Mucosa of descending colon (tissue), 3 donors: ENCODE measurements at regions not wholly inside any gene's neighbourhood (a gene's known extent, or its start where the extent isn't known, plus 50 kb on each side); places are given as distances from the start of the nearest gene placed in this dataset.
A peak's percentile ranks its signal among the peaks of the same experiment; 100 is the strongest.

Source experiments
- ATAC-seq: fragments of 200-7000 bp; cut with Tn5 transposase; one replicate; pipeline ENCODE4 v1.9.1; 2020; ENCODE audit warnings: mild to moderate bottlenecking, moderate library complexity
- DNase-seq, 3 donors: peaks; one replicate each; pipeline ENCODE4 v3.0.0-alpha.2; 2020
- H3K36me3 ChIP-seq: fragments of 200-600 bp; one replicate; pipeline ENCODE4 v1.8.0; 2021; ENCODE audit warnings: low read depth, mild to moderate bottlenecking
- H3K4me1 ChIP-seq: fragments of 200-600 bp; one replicate; pipeline ENCODE4 v1.8.0; 2021; ENCODE audit warnings: low read depth, mild to moderate bottlenecking
- H3K4me3 ChIP-seq: fragments of 200-600 bp; one replicate; pipeline ENCODE4 v1.8.0; 2021; ENCODE audit warnings: mild to moderate bottlenecking
- H3K9me3 ChIP-seq: fragments of 200-600 bp; one replicate; pipeline ENCODE4 v1.8.0; 2021; ENCODE audit warnings: mild to moderate bottlenecking
- CTCF ChIP-seq: fragments of 200-600 bp; IDR thresholded peaks from one replicate; pipeline ENCODE4 v1.8.0; 2022; ENCODE audit warnings: antibody characterized with exemption, mild to moderate bottlenecking
- intact Hi-C, 2 donors: fragments of 100-400 bp; cut with DNase I in 1 of 2; cut with micrococcal nuclease in 1 of 2; formaldehyde crosslinking; loops; one replicate each; pipeline versions ENCODE4 v1.11.0 to v1.11.1; 2022; cut with DNase I, micrococcal nuclease
- donor health status: DM: no; HTN: no; CAD: no; lungs with moderate emphysema.
- donor health status: DM: no; HTN: no; CAD: no.
- donor health status: DM: no; HTN: yes; CAD: no.

GRCh38 chr4:81350040-81350439 is 121.7 kb downstream of the RASGEF1B start:
- no peak for TF ChIP-seq CTCF
- Histone ChIP-seq H3K36me3 (no peaks in the 10 kb centered on the region), H3K4me1 (no peaks in the 10 kb centered on the region), H3K9me3 (no peaks in the 10 kb centered on the region), H3K4me3 (no peak overlapping the region)
- intact Hi-C loops: loop anchor here (5.0 to 10.0 kb wide), 2 partner anchors 275 to 283 kb away; no protein-coding TSS in a partner anchor
- DNase-seq (no peak), ATAC-seq (no peak)

- TF ChIP-seq CTCF: no peak
- ATAC-seq (no peak), DNase-seq (no peak)
- H3K36me3 ChIP-seq: no peaks in the 10 kb centered on the region
- no peak overlapping the region for H3K4me3 ChIP-seq
- intact Hi-C loops: no loop called here
- no peaks in the 10 kb centered on the region for H3K9me3 ChIP-seq
- no peaks in the 10 kb centered on the region for H3K4me1 ChIP-seq
These were observed 123.0 kb downstream of the RASGEF1B start for GRCh38 chr4:81348778-81349094.

GRCh38 chr4:81348086-81348777 is 123.5 kb downstream of the RASGEF1B start:
- intact Hi-C loops: no loop called here
- H3K36me3 ChIP-seq: no peaks in the 10 kb centered on the region
- no peak for DNase-seq
- no peak for TF ChIP-seq CTCF
- H3K4me1 ChIP-seq: no peaks in the 10 kb centered on the region
- no peaks in the 10 kb centered on the region for H3K9me3 ChIP-seq
- ATAC-seq: peak; percentile 17
- no peak overlapping the region for H3K4me3 ChIP-seq

- ATAC-seq: peak; percentile 82
- H3K9me3 ChIP-seq: no peaks in the 10 kb centered on the region
- no peak for TF ChIP-seq CTCF
- H3K4me1 ChIP-seq: no peaks in the 10 kb centered on the region
- H3K4me3 ChIP-seq: no peak overlapping the region
- DNase-seq: peak in 1 of 3 donors; percentile 14
- H3K36me3 ChIP-seq: no peaks in the 10 kb centered on the region
- intact Hi-C loops: no loop called here
These were observed 125.0 kb downstream of the RASGEF1B start for GRCh38 chr4:81346719-81347118.

- intact Hi-C loops: no loop called here
- H3K36me3 ChIP-seq: no peaks in the 10 kb centered on the region
- no peaks in the 10 kb centered on the region for H3K9me3 ChIP-seq
- H3K4me1 ChIP-seq: no peaks in the 10 kb centered on the region
- H3K4me3 ChIP-seq: no peak overlapping the region
- TF ChIP-seq CTCF: no peak
- DNase-seq (no peak), ATAC-seq (no peak)
These were observed 128.2 kb downstream of the RASGEF1B start for GRCh38 chr4:81343536-81343935.

- no peak for DNase-seq
- intact Hi-C loops: no loop called here
- H3K36me3 ChIP-seq: no peaks in the 10 kb centered on the region
- H3K4me1 ChIP-seq: no peaks in the 10 kb centered on the region
- no peak for ATAC-seq
- H3K9me3 ChIP-seq: no peaks in the 10 kb centered on the region
- no peak for TF ChIP-seq CTCF
- H3K4me3 ChIP-seq: no peak overlapping the region
These were observed 128.0 kb upstream of the PRKG2 start for GRCh38 chr4:81343046-81343445.
